ENCODE measurements at regions not wholly inside any gene's neighbourhood (a gene's known extent, or its start where the extent isn't known, plus 50 kb on each side); places are given as distances from the start of the nearest gene placed in this dataset.

DNA sequence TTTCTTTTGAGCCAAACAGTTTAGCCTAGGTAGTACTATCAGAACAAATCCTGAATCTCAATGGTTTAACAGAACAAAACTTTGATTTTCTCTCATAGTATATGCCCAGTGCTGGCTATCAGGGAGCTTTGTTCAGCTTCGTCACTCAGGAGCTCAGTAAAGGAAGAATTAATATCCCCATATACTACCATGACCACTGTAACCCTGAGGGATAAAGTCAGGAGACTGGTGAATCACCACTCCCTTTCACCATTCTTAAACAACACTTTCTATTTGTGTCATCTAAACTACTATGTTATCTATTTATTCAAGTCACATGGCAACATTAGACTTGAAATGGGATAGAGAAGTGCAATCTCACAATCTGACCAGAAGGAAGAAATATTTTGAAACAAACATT lies 522.6 kb upstream of the COX7C start:
- no peaks in the 10 kb centered on the region for H3K27me3 ChIP-seq (ENCODE audit: insufficient read depth, low read depth, low read length)
- H3K4me2 ChIP-seq (ENCODE audit: low read length), result no peak overlapping the region
- H4K20me1 ChIP-seq (ENCODE audit: insufficient read depth), result no peaks in the 10 kb centered on the region
- no peaks in the 10 kb centered on the region for H3F3A ChIP-seq (ENCODE audit: insufficient read depth, low read length, poor library complexity, severe bottlenecking)
- H3K9me2 ChIP-seq (ENCODE audit: insufficient read depth, low read length), result no peaks in the 10 kb centered on the region
- no peaks in the 10 kb centered on the region for H3K36me3 ChIP-seq (ENCODE audit: insufficient read depth, low read length)
- H3K4me3 ChIP-seq (ENCODE audit: low read length), result no peak overlapping the region
- no peak for TF ChIP-seq EZH2 (IDR thresholded peaks at IDR 0.05; ENCODE audit: borderline replicate concordance, insufficient read depth, low read length, poor library complexity, severe bottlenecking)
- no peak overlapping the region for H3K27ac ChIP-seq (ENCODE audit: low read length)
- H3K9ac ChIP-seq (ENCODE audit: low read length), result no peak overlapping the region
- H3K9me3 ChIP-seq (ENCODE audit: low read length), result no peaks in the 10 kb centered on the region
- H2AFZ ChIP-seq (ENCODE audit: low read depth, low read length), result no peak overlapping the region
- no peaks in the 10 kb centered on the region for H3K79me2 ChIP-seq (replicated peaks; ENCODE audit: insufficient read depth, low read length)

DNA sequence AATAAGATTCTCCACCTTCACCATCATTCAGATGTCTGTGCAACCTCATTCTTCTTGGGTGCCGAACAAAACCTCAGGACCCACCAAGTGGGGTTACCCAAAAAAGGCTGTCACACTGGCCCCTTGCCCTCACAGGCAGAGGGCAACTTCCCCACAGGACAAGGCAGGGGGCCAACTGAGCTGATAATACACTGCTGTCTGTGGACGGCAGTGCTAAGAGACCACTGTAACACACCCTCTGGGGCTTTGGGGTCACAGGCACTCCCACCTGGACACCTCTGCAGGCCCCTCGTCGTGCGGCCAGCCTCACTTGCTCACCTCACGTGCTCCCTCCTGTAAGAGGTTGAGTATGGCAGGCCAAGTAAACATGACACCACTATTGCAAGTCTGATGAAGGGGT lies 515.8 kb upstream of the COX7C start:
- Histone ChIP-seq H3K4me2 (ENCODE audit: low read length) (no peak overlapping the region), H3K4me3 (ENCODE audit: low read length) (no peak overlapping the region)
- TF ChIP-seq TAF1 (IDR thresholded peaks at IDR 0.05; ENCODE audit: low read depth), result no peak
- no peak for TF ChIP-seq CTCF (IDR thresholded peaks at IDR 0.05; ENCODE audit: poor library complexity, severe bottlenecking)
- no peak for TF ChIP-seq SMC3 (conservative IDR thresholded peaks at IDR 0.05; ENCODE audit: poor library complexity)
- TF ChIP-seq MXI1 (conservative IDR thresholded peaks at IDR 0.05; ENCODE audit: poor library complexity, severe bottlenecking), result no peak
- no peak for TF ChIP-seq EZH2 (IDR thresholded peaks at IDR 0.05; ENCODE audit: borderline replicate concordance, insufficient read depth, low read length, poor library complexity, severe bottlenecking)
- TF ChIP-seq POLR2AphosphoS5 (IDR thresholded peaks at IDR 0.05), result no peak
- no peak for TF ChIP-seq RAD21 (conservative IDR thresholded peaks at IDR 0.05)
- TF ChIP-seq, protein P1, sequence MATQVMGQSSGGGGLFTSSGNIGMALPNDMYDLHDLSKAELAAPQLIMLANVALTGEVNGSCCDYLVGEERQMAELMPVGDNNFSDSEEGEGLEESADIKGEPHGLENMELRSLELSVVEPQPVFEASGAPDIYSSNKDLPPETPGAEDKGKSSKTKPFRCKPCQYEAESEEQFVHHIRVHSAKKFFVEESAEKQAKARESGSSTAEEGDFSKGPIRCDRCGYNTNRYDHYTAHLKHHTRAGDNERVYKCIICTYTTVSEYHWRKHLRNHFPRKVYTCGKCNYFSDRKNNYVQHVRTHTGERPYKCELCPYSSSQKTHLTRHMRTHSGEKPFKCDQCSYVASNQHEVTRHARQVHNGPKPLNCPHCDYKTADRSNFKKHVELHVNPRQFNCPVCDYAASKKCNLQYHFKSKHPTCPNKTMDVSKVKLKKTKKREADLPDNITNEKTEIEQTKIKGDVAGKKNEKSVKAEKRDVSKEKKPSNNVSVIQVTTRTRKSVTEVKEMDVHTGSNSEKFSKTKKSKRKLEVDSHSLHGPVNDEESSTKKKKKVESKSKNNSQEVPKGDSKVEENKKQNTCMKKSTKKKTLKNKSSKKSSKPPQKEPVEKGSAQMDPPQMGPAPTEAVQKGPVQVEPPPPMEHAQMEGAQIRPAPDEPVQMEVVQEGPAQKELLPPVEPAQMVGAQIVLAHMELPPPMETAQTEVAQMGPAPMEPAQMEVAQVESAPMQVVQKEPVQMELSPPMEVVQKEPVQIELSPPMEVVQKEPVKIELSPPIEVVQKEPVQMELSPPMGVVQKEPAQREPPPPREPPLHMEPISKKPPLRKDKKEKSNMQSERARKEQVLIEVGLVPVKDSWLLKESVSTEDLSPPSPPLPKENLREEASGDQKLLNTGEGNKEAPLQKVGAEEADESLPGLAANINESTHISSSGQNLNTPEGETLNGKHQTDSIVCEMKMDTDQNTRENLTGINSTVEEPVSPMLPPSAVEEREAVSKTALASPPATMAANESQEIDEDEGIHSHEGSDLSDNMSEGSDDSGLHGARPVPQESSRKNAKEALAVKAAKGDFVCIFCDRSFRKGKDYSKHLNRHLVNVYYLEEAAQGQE (IDR thresholded peaks at IDR 0.05; ENCODE audit: borderline replicate concordance), result no peak
- TF ChIP-seq EP300 (conservative IDR thresholded peaks at IDR 0.05; ENCODE audit: poor library complexity, severe bottlenecking), result no peak

DNA sequence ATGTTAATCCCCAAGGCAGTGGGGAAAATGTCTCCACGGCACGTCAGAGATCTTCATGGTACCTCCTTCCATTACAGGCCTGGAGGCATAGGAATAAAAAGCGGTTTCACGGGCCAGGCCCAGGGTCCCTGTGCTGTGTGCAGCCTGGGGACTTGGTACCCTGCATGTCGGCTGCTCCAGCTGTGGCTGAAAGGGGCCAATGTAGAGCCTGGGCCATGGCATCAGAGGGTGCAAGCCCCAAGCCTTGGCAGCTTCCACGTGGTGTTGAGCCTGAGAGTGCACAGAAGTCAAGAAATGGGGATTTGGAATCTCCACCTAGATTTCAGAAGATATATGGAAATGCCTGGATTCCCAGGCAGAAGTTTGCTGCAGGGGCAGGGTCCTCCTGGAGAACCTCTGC lies 508.9 kb upstream of the COX7C start:
- H3K4me3 ChIP-seq (ENCODE audit: low read length), result no peak overlapping the region

More for the DNA sequence above, 515.8 kb upstream of the COX7C start:
- no peaks in the 10 kb centered on the region for H3K79me2 ChIP-seq (replicated peaks; ENCODE audit: insufficient read depth, low read length)
- no peaks in the 10 kb centered on the region for H3K36me3 ChIP-seq (ENCODE audit: insufficient read depth, low read length)
- no peaks in the 10 kb centered on the region for H3K27me3 ChIP-seq (ENCODE audit: insufficient read depth, low read depth, low read length)
- no peaks in the 10 kb centered on the region for H3K9me3 ChIP-seq (ENCODE audit: low read length)
- no peak overlapping the region for H2AFZ ChIP-seq (ENCODE audit: low read depth, low read length)
- no peak overlapping the region for H3K9ac ChIP-seq (ENCODE audit: low read length)
- H3K9me2 ChIP-seq (ENCODE audit: insufficient read depth, low read length), result no peaks in the 10 kb centered on the region
- no peak overlapping the region for H3K27ac ChIP-seq (ENCODE audit: low read length)
- H4K20me1 ChIP-seq (ENCODE audit: insufficient read depth), result no peaks in the 10 kb centered on the region
- no peaks in the 10 kb centered on the region for H3F3A ChIP-seq (ENCODE audit: insufficient read depth, low read length, poor library complexity, severe bottlenecking)

More for the DNA sequence above, 508.9 kb upstream of the COX7C start:
- Histone ChIP-seq H3K9ac (ENCODE audit: low read length) (no peak overlapping the region), H3K27me3 (ENCODE audit: insufficient read depth, low read depth, low read length) (no peaks in the 10 kb centered on the region), H3K27ac (ENCODE audit: low read length) (no peak overlapping the region), H3K4me2 (ENCODE audit: low read length) (no peak overlapping the region), H3K9me3 (ENCODE audit: low read length) (no peaks in the 10 kb centered on the region), H3K36me3 (ENCODE audit: insufficient read depth, low read length) (no peaks in the 10 kb centered on the region), H4K20me1 (ENCODE audit: insufficient read depth) (no peaks in the 10 kb centered on the region), H3F3A (ENCODE audit: insufficient read depth, low read length, poor library complexity, severe bottlenecking) (no peaks in the 10 kb centered on the region), H3K79me2 (replicated peaks; ENCODE audit: insufficient read depth, low read length) (no peaks in the 10 kb centered on the region), H3K9me2 (ENCODE audit: insufficient read depth, low read length) (no peaks in the 10 kb centered on the region), H2AFZ (ENCODE audit: low read depth, low read length) (no peak overlapping the region)
- no peak for TF ChIP-seq MXI1 (conservative IDR thresholded peaks at IDR 0.05; ENCODE audit: poor library complexity, severe bottlenecking)
- TF ChIP-seq EP300 (conservative IDR thresholded peaks at IDR 0.05; ENCODE audit: poor library complexity, severe bottlenecking), result no peak
- no peak for TF ChIP-seq POLR2AphosphoS5 (IDR thresholded peaks at IDR 0.05)
- TF ChIP-seq, protein P1 (IDR thresholded peaks at IDR 0.05; ENCODE audit: borderline replicate concordance), result no peak
- no peak for TF ChIP-seq SMC3 (conservative IDR thresholded peaks at IDR 0.05; ENCODE audit: poor library complexity)
- TF ChIP-seq RAD21 (conservative IDR thresholded peaks at IDR 0.05), result no peak

All from neural cell (in vitro differentiated cells).